ENCODE measurements at regions not wholly inside any gene's neighbourhood (a gene's known extent, or its start where the extent isn't known, plus 50 kb on each side); places are given as distances from the start of the nearest gene placed in this dataset.

GRCh38 chr3:72052841-72053409 is 268.0 kb upstream of the PROK2 start:
- H3K27ac Mint-ChIP-seq (ENCODE audit: unreplicated experiment), result no peak overlapping the region
- no peak for TF ChIP-seq CTCF (IDR thresholded peaks at IDR 0.05; ENCODE audit: partially characterized antibody, unreplicated experiment)
- H3K9me3 Mint-ChIP-seq (ENCODE audit: unreplicated experiment), result no peaks in the 10 kb centered on the region
- no peaks in the 10 kb centered on the region for H3K4me1 Mint-ChIP-seq (ENCODE audit: low read depth, unreplicated experiment)
- no peak for DNase-seq
- no peaks in the 10 kb centered on the region for H3K27me3 Mint-ChIP-seq (ENCODE audit: unreplicated experiment)
- H3K4me3 Mint-ChIP-seq (ENCODE audit: unreplicated experiment), result no peak overlapping the region
- no peaks in the 10 kb centered on the region for H3K36me3 Mint-ChIP-seq (ENCODE audit: unreplicated experiment)

GRCh38 chr3:72050771-72051170 is 265.8 kb upstream of the PROK2 start:
- Mint-ChIP-seq H3K4me1 (ENCODE audit: low read depth, unreplicated experiment) (no peaks in the 10 kb centered on the region), H3K27ac (ENCODE audit: unreplicated experiment) (no peak overlapping the region), H3K27me3 (ENCODE audit: unreplicated experiment) (no peaks in the 10 kb centered on the region), H3K9me3 (ENCODE audit: unreplicated experiment) (no peaks in the 10 kb centered on the region), H3K4me3 (ENCODE audit: unreplicated experiment) (no peak overlapping the region), H3K36me3 (ENCODE audit: unreplicated experiment) (no peaks in the 10 kb centered on the region)
- DNase-seq, result no peak
- no peak for TF ChIP-seq CTCF (IDR thresholded peaks at IDR 0.05; ENCODE audit: partially characterized antibody, unreplicated experiment)

GRCh38 chr3:72050048-72050632 is 265.2 kb upstream of the PROK2 start:
- DNase-seq, result no peak
- H3K27ac Mint-ChIP-seq (ENCODE audit: unreplicated experiment), result no peak overlapping the region
- no peaks in the 10 kb centered on the region for H3K27me3 Mint-ChIP-seq (ENCODE audit: unreplicated experiment)
- no peaks in the 10 kb centered on the region for H3K9me3 Mint-ChIP-seq (ENCODE audit: unreplicated experiment)
- H3K4me3 Mint-ChIP-seq (ENCODE audit: unreplicated experiment), result no peak overlapping the region
- no peak for TF ChIP-seq CTCF (IDR thresholded peaks at IDR 0.05; ENCODE audit: partially characterized antibody, unreplicated experiment)
- H3K4me1 Mint-ChIP-seq (ENCODE audit: low read depth, unreplicated experiment), result no peaks in the 10 kb centered on the region
- H3K36me3 Mint-ChIP-seq (ENCODE audit: unreplicated experiment), result no peaks in the 10 kb centered on the region

DNA sequence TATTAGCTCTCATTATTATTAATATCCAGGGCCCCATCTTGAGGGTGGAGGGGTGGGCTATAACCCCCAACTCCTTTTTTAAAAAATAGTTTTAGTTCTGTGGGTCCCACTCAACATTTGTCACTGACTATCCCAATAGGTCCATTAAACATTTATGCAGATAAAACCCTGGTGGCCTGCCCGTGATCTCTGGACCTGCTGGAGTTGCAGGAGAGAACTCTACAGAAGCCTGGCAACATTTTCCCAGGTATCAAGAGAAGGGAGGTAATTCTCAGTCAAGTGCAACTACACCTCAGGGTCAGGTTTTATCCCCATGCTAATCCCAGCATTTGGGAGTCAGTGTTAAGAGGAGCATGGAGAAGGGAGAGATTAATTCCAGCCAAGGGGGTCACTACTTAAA is 264.4 kb upstream of the PROK2 start:
- no peak for DNase-seq
- H3K4me1 Mint-ChIP-seq (ENCODE audit: low read depth, unreplicated experiment), result no peaks in the 10 kb centered on the region
- no peaks in the 10 kb centered on the region for H3K27me3 Mint-ChIP-seq (ENCODE audit: unreplicated experiment)
- no peak for TF ChIP-seq CTCF (IDR thresholded peaks at IDR 0.05; ENCODE audit: partially characterized antibody, unreplicated experiment)
- no peaks in the 10 kb centered on the region for H3K36me3 Mint-ChIP-seq (ENCODE audit: unreplicated experiment)
- no peak overlapping the region for H3K4me3 Mint-ChIP-seq (ENCODE audit: unreplicated experiment)
- no peaks in the 10 kb centered on the region for H3K9me3 Mint-ChIP-seq (ENCODE audit: unreplicated experiment)
- H3K27ac Mint-ChIP-seq (ENCODE audit: unreplicated experiment), result no peak overlapping the region

DNA sequence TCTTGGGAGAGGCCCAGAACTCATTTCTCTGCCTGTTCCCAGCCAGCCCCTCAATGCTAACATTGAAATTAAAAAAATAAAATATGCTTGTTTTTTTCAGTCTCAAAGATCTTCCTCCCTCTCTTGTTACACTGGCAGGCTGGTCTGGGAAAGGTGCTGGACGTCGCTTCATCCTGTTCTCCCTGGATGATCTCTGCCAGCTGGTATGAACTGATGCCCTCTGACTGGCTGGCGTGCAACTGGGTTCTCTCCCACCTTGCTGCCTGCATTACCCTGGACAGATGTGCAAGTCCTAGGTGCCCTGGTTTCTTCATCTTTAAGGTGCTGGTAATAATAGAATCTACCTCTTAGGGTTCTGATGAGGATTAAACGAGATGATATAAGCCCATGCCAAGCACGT is 263.9 kb upstream of the PROK2 start:
- no peaks in the 10 kb centered on the region for H3K27me3 Mint-ChIP-seq (ENCODE audit: unreplicated experiment)
- H3K9me3 Mint-ChIP-seq (ENCODE audit: unreplicated experiment), result no peaks in the 10 kb centered on the region
- H3K4me1 Mint-ChIP-seq (ENCODE audit: low read depth, unreplicated experiment), result no peaks in the 10 kb centered on the region
- no peak overlapping the region for H3K4me3 Mint-ChIP-seq (ENCODE audit: unreplicated experiment)
- no peak overlapping the region for H3K27ac Mint-ChIP-seq (ENCODE audit: unreplicated experiment)
- TF ChIP-seq CTCF (IDR thresholded peaks at IDR 0.05; ENCODE audit: partially characterized antibody, unreplicated experiment), result no peak
- no peaks in the 10 kb centered on the region for H3K36me3 Mint-ChIP-seq (ENCODE audit: unreplicated experiment)
- DNase-seq, result no peak

Measured in glutamatergic neuron (in vitro differentiated cells).